ENCODE measurements at regions not wholly inside any gene's neighbourhood (a gene's known extent, or its start where the extent isn't known, plus 50 kb on each side); places are given as distances from the start of the nearest gene placed in this dataset.

DNA sequence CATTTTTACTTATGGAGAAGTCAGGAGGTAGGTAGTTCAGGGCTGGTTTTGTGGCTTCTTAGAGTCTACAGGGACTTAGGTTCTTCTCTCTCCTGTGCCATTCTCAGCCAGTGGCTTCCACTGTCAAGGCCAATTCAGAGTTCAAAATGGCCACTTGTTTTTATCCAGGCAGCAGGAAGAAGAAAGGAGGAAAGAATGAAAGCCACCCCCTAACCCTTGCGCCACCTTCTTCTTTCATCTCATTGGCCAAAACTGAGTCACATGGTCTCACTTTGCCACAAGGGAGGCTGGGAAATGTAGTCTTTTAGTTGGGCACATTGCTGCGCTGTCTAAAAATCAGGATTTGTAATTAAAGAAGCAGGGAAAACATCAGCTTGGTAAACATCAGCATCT, 60.8 kb upstream of the MED9 start:
- TF ChIP-seq ZNF274 (IDR thresholded peaks at IDR 0.05; ENCODE audit: low read depth, low read length), result no peak
- peak; percentile 30 for TF ChIP-seq YY1 (IDR thresholded peaks at IDR 0.05; ENCODE audit: insufficient read depth, insufficient read length)
